GM23338 (cell line): ENCODE measurements at regions not wholly inside any gene's neighbourhood (a gene's known extent, or its start where the extent isn't known, plus 50 kb on each side); places are given as distances from the start of the nearest gene placed in this dataset.

Experiments used
- ATAC-seq: fragments of 200-7000 bp; cut with Tn5 transposase; 3 replicates; pipeline ENCODE4 v1.9.1; 2020
- DNase-seq: peaks from one replicate; pipeline ENCODE4 v3.0.0-alpha.2; 2015; ENCODE audit warnings: low spot score
- H2AFZ ChIP-seq: fragments of 200-600 bp; sonication (generic); 2 replicates; pipeline ENCODE4 v1.8.0; 2016; ENCODE audit warnings: antibody characterized with exemption, mild to moderate bottlenecking, moderate library complexity
- H3F3A ChIP-seq: fragments of 200-600 bp; sonication (generic); replicated peaks from 2 replicates; pipeline ENCODE4 v1.8.0; 2017; ENCODE audit warnings: antibody characterized with exemption, mixed run types, low read depth
- H3K27ac ChIP-seq: fragments of 200-600 bp; sonication (generic); 2 replicates; pipeline ENCODE4 v1.6.1; 2016; ENCODE audit warnings: low read depth
- H3K27me3 ChIP-seq: fragments of 200-600 bp; sonication (generic); 2 replicates; pipeline ENCODE4 v1.8.0; 2016; ENCODE audit warnings: mild to moderate bottlenecking, mixed run types, moderate library complexity; ENCODE audit not compliant: insufficient read depth
- H3K36me3 ChIP-seq: fragments of 200-600 bp; sonication (generic); 2 replicates; pipeline ENCODE4 v1.8.0; 2016; ENCODE audit warnings: mild to moderate bottlenecking; ENCODE audit not compliant: insufficient read depth
- H3K4me1 ChIP-seq: fragments of 200-600 bp; sonication (generic); 2 replicates; pipeline ENCODE4 v1.8.0; 2016; ENCODE audit warnings: mild to moderate bottlenecking, moderate library complexity; ENCODE audit not compliant: insufficient read depth
- H3K4me2 ChIP-seq: fragments of 200-600 bp; sonication (generic); 2 replicates; pipeline ENCODE4 v1.7.1; 2017; ENCODE audit warnings: mixed run types
- H3K4me3 ChIP-seq: fragments of 200-600 bp; sonication (generic); 2 replicates; pipeline ENCODE4 v1.6.1; 2016; ENCODE audit warnings: mixed run types
- H3K79me2 ChIP-seq: fragments of 200-600 bp; sonication (generic); replicated peaks from 2 replicates; pipeline ENCODE4 v1.8.0; 2017; ENCODE audit warnings: mild to moderate bottlenecking; ENCODE audit not compliant: insufficient read depth
- H3K9me2 ChIP-seq: fragments of 200-600 bp; sonication (generic); 2 replicates; pipeline ENCODE4 v1.8.0; 2017; ENCODE audit not compliant: insufficient read depth
- H4K20me1 ChIP-seq: fragments of 200-600 bp; sonication (generic); replicated peaks from 2 replicates; pipeline ENCODE4 v1.8.0; 2017; ENCODE audit warnings: mild to moderate bottlenecking; ENCODE audit not compliant: insufficient read depth
- H3K27ac Mint-ChIP-seq: 2 replicates; pipeline ENCODE4 v1.8.0; 2020; ENCODE audit warnings: inconsistent platforms, mild to moderate bottlenecking, moderate library complexity, mixed read lengths
- H3K27me3 Mint-ChIP-seq: 3 replicates; pipeline ENCODE4 v1.8.0; 2022; ENCODE audit warnings: low read depth, mild to moderate bottlenecking, moderate library complexity, mixed read lengths, inconsistent platforms; ENCODE audit not compliant: insufficient read depth, poor library complexity
- H3K36me3 Mint-ChIP-seq: 3 replicates; pipeline ENCODE4 v1.8.0; 2021; ENCODE audit warnings: low read depth, mild to moderate bottlenecking, inconsistent platforms, moderate library complexity, mixed read lengths
- H3K4me1 Mint-ChIP-seq: 3 replicates; pipeline ENCODE4 v1.8.0; 2020; ENCODE audit warnings: mild to moderate bottlenecking, inconsistent platforms, mixed read lengths
- H3K4me3 Mint-ChIP-seq: 3 replicates; pipeline ENCODE4 v1.8.0; 2021; ENCODE audit warnings: moderate library complexity, mild to moderate bottlenecking, inconsistent platforms, mixed read lengths
- H3K9me3 Mint-ChIP-seq: 3 replicates; pipeline ENCODE4 v1.8.0; 2020; ENCODE audit warnings: moderate library complexity, mild to moderate bottlenecking, inconsistent platforms, mixed read lengths
- ETS1 ChIP-seq: IDR thresholded peaks from 2 replicates; pipeline ENCODE4 v1.6.1; 2016; ENCODE audit warnings: antibody characterized with exemption
- EZH2phosphoT487 ChIP-seq: fragments of 200-600 bp; sonication (generic); IDR thresholded peaks from one replicate; pipeline ENCODE4 v1.8.1; 2018; ENCODE audit warnings: antibody characterized with exemption; ENCODE audit not compliant: unreplicated experiment
- JUNB ChIP-seq: IDR thresholded peaks from one replicate; pipeline ENCODE4 v1.6.1; 2016; ENCODE audit warnings: antibody characterized with exemption; ENCODE audit not compliant: unreplicated experiment
- REST ChIP-seq: IDR thresholded peaks from one replicate; pipeline ENCODE4 v1.6.1; 2018; ENCODE audit warnings: antibody characterized with exemption; ENCODE audit not compliant: unreplicated experiment
- ZNF462 ChIP-seq: fragments of 250-450 bp; sonication (Bioruptor Pico); IDR thresholded peaks from 2 replicates; pipeline ENCODE4 v1.5.0; 2020; ENCODE audit warnings: mild to moderate bottlenecking, moderate library complexity

GRCh38 chr6:168207421-168208175 is 112.0 kb downstream of the DACT2 start (continued):
- TF ChIP-seq ZNF462: no peak

- no peaks in the 10 kb centered on the region for H3K79me2 ChIP-seq
- no peak overlapping the region for H3K4me2 ChIP-seq
- TF ChIP-seq EZH2phosphoT487 (no peak), JUNB (no peak), REST (no peak), ETS1 (no peak)
- no peaks in the 10 kb centered on the region for H3K36me3 ChIP-seq
- DNase-seq: no peak
- Mint-ChIP-seq H3K4me1 (peaks cover 31% of the 10 kb centered on the region), H3K4me3 (no peak overlapping the region), H3K36me3 (peaks cover 6% of the 10 kb centered on the region; the same call in 1 of the 3 replicates), H3K27ac (no peak overlapping the region), H3K9me3 (peaks cover 16% of the 10 kb centered on the region), H3K27me3 (peaks cover 24% of the 10 kb centered on the region)
- 0 out of 2 replicates have a peak, but pooled peaks cover 3% of the 10 kb centered on the region for H3K4me1 ChIP-seq
- H2AFZ ChIP-seq: no peak overlapping the region
- no peaks in the 10 kb centered on the region for H4K20me1 ChIP-seq
- ATAC-seq: no peak
- no peaks in the 10 kb centered on the region for H3F3A ChIP-seq
- H3K27ac ChIP-seq: no peak overlapping the region
- no peaks in the 10 kb centered on the region for H3K27me3 ChIP-seq
- H3K9me2 ChIP-seq: no peaks in the 10 kb centered on the region; the same call in 1 of the 2 replicates
- no peak overlapping the region for H3K4me3 ChIP-seq
Observed at GRCh38 chr6:168206661-168207274, 112.8 kb downstream of the DACT2 start.
